B cell (primary cell): ENCODE measurements at regions not wholly inside any gene's neighbourhood (a gene's known extent, or its start where the extent isn't known, plus 50 kb on each side); places are given as distances from the start of the nearest gene placed in this dataset.

Source experiments
- ATAC-seq: fragments of 200-7000 bp; cut with Tn5 transposase; one replicate; pipeline ENCODE4 v1.10.0; 2021; ENCODE audit warnings: low read depth, mild to moderate bottlenecking, moderate number of reproducible peaks, moderate library complexity
- CTCF ChIA-PET: fragments of 350-600 bp; sonication (Branson Sonifier 250); formaldehyde crosslinking; loops from one replicate; lab custom pipeline; 2021; ENCODE audit warnings: antibody characterized with exemption, inconsistent platforms; lab: Charles Lee
- POLR2A ChIA-PET: fragments of 350-600 bp; sonication (Branson Sonifier 250); formaldehyde crosslinking; loops from one replicate; lab custom pipeline; 2021; ENCODE audit warnings: antibody characterized with exemption; lab: Charles Lee
- DNase-seq: peaks from one replicate; pipeline ENCODE4 v3.0.0; 2013
- H2AFZ ChIP-seq: 2 replicates; pipeline ENCODE4 v1.6.1; 2012; ENCODE audit warnings: mild to moderate bottlenecking, low read depth, low read length; ENCODE audit not compliant: insufficient read depth, poor library complexity, severe bottlenecking
- H3K27ac ChIP-seq, 2 donors: 1 replicate in 1 of 2; 2 replicates in 1 of 2; pipeline ENCODE4 v1.5.1; 2012 to 2013; ENCODE audit warnings: low read length in 2 of 2, mild to moderate bottlenecking in 2 of 2, moderate library complexity in 1 of 2
- H3K27me3 ChIP-seq, 4 experiments: fragments of 200-600 bp in 1 of 4; sonication (generic) in 1 of 4; replicated peaks in 1 of 4; 1 replicate in 2 of 4; 2 replicates in 2 of 4; pipeline versions ENCODE4 v1.6.1 to v1.7.0; 2013 to 2016; ENCODE audit warnings: low read length in 3 of 4, mild to moderate bottlenecking in 2 of 4, mixed read lengths in 1 of 4, moderate library complexity in 1 of 4; ENCODE audit not compliant: insufficient read depth in 4 of 4, control insufficient read depth in 3 of 4; ENCODE audit errors: control extremely low read depth in 1 of 4
- H3K36me3 ChIP-seq, 2 experiments: replicated peaks in 1 of 2; 1 replicate in 1 of 2; 2 replicates in 1 of 2; pipeline versions ENCODE4 v1.6.1 to v1.7.1; 2013; ENCODE audit warnings: low read length in 1 of 2; ENCODE audit not compliant: insufficient read depth in 2 of 2, control insufficient read depth in 1 of 2; ENCODE audit errors: control extremely low read depth in 1 of 2, extremely low read depth in 1 of 2
- H3K4me1 ChIP-seq, 2 donors: fragments of 200-600 bp in 1 of 2; sonication (generic) in 1 of 2; 1 replicate in 1 of 2; 2 replicates in 1 of 2; pipeline versions ENCODE4 v1.5.1 to v1.6.1; 2013 to 2017; ENCODE audit warnings: low read length in 2 of 2; ENCODE audit not compliant: control insufficient read depth in 2 of 2, insufficient read depth in 2 of 2
- H3K4me2 ChIP-seq: replicated peaks from 2 replicates; pipeline ENCODE3; 2012; ENCODE audit warnings: mild to moderate bottlenecking, low read depth, low read length; ENCODE audit not compliant: poor library complexity, severe bottlenecking
- H3K4me3 ChIP-seq, 5 experiments: fragments of 200-600 bp in 1 of 5; sonication (generic) in 1 of 5; 1 replicate in 3 of 5; 2 replicates in 2 of 5; pipeline versions ENCODE4 v1.5.1 to v1.7.0; 2011 to 2016; ENCODE audit warnings: low read length in 4 of 5, mild to moderate bottlenecking in 4 of 5, low read depth in 2 of 5, control low read depth in 1 of 5, moderate library complexity in 1 of 5; ENCODE audit not compliant: insufficient read depth in 1 of 5; ENCODE audit errors: control extremely low read depth in 1 of 5, extremely low read depth in 1 of 5
- H3K79me2 ChIP-seq: fragments of 200-600 bp; sonication (generic); one replicate; pipeline ENCODE4 v1.6.0; 2016; ENCODE audit warnings: low read length; ENCODE audit not compliant: control insufficient read depth, insufficient read depth
- H3K9ac ChIP-seq: fragments of 200-600 bp; sonication (generic); 2 replicates; pipeline ENCODE4 v1.6.1; 2017; ENCODE audit warnings: mild to moderate bottlenecking, low read length, moderate library complexity
- H3K9me3 ChIP-seq, 3 donors: one replicate each; pipeline versions ENCODE4 v1.6.1 to v1.7.1; 2013; ENCODE audit warnings: low read length in 2 of 3; ENCODE audit not compliant: control insufficient read depth in 2 of 3, insufficient read depth in 1 of 3; ENCODE audit errors: control extremely low read depth in 1 of 3
- H4K20me1 ChIP-seq: 2 replicates; pipeline ENCODE4 v1.6.0; 2012; ENCODE audit warnings: mild to moderate bottlenecking, low read length; ENCODE audit not compliant: insufficient read depth, control insufficient read depth, poor library complexity, severe bottlenecking
- H3K27ac Mint-ChIP-seq: one replicate; pipeline ENCODE4 v1.8.0; 2021; ENCODE audit warnings: mixed read lengths
- H3K27me3 Mint-ChIP-seq: one replicate; pipeline ENCODE4 v1.8.0; 2021; ENCODE audit warnings: mixed read lengths
- H3K4me1 Mint-ChIP-seq: one replicate; pipeline ENCODE4 v1.8.0; 2021; ENCODE audit warnings: mixed read lengths
- H3K4me3 Mint-ChIP-seq: one replicate; pipeline ENCODE4 v1.8.0; 2021; ENCODE audit warnings: mixed read lengths
- H3K9me3 Mint-ChIP-seq: one replicate; pipeline ENCODE4 v1.8.0; 2022; ENCODE audit warnings: mixed read lengths; ENCODE audit not compliant: insufficient read depth
- EZH2 ChIP-seq: IDR thresholded peaks from 2 replicates; pipeline ENCODE4 v1.6.1; 2012; ENCODE audit warnings: borderline replicate concordance, low read depth, mild to moderate bottlenecking, moderate library complexity, low read length; ENCODE audit not compliant: insufficient read depth, poor library complexity, severe bottlenecking
- WGBS: methylation state at CpG from one replicate; pipeline ENCODE4 v1.1.5; 2013; ENCODE audit warnings: missing lambda C conversion rate; ENCODE audit not compliant: insufficient coverage; 5-methylcytosine and 5-hydroxymethylcytosine counted together
- intact Hi-C: fragments of 100-400 bp; cut with micrococcal nuclease; formaldehyde crosslinking; loops from one replicate; pipeline ENCODE4 v1.10.0; 2022
- TF ChIP-seq, protein P1 (sequence below): fragments of 200-600 bp; IDR thresholded peaks from one replicate; pipeline ENCODE4 v1.8.0; 2022; ENCODE audit warnings: antibody characterized with exemption, mild to moderate bottlenecking

DNA sequence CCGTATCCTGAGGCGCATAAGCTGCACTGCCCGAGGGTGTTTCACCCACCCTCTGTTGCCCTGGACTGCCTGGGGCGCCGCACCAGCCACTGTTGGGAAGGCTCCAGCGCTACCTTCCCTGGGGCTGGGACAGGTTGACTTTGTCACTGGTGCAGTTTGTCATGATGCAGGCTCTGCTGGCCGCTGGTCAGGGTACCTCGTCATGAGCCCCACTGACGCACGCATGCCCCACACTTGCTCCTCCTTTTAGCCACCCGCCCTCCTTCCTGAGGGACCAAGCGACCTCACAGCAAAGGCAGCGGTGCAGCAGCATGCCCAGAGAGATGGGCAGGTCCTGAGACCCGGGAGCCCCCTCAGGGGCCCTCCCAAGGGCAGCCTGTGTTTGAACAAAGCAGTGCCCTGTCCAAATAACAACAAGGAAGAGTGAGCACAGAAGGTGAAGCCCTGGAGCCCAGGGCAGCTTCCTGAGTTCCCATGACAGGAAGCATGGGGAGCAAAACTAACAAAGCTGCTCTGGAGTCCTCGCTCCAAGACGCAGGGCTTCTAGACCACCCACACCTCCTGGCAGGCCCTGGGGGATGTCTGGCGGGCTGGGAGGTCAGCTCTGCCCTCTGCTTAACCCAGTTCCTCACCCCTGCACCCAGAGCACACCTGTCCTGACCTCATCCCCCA, 50.1 kb upstream of the SMOC2 start:
- Mint-ChIP-seq H3K27me3 (no peaks in the 10 kb centered on the region), H3K4me3 (no peak overlapping the region), H3K4me1 (no peaks in the 10 kb centered on the region), H3K9me3 (no peaks in the 10 kb centered on the region), H3K27ac (no peak overlapping the region)
- ATAC-seq (no peak), DNase-seq (no peak)
- intact Hi-C loops: no loop called here
- no peak overlapping the region for H3K4me2 ChIP-seq
- ChIA-PET CTCF (no interaction called here), POLR2A (no interaction called here)
- no peak overlapping the region for H3K9ac ChIP-seq
- H3K4me3 ChIP-seq: no peak overlapping the region
- H3K9me3 ChIP-seq: peaks cover 0 to 15% (median 0%) of the 10 kb centered on the region in 3 donors
- H3K79me2 ChIP-seq: no peaks in the 10 kb centered on the region
- H3K27me3 ChIP-seq: no peaks in the 10 kb centered on the region
- WGBS: 68% methylated on average over 17 of the region's 17 CpGs
- H4K20me1 ChIP-seq: no peaks in the 10 kb centered on the region
- H3K4me1 ChIP-seq: no peaks in the 10 kb centered on the region
- no peak overlapping the region for H3K27ac ChIP-seq
- no peak overlapping the region for H2AFZ ChIP-seq
- no peak for TF ChIP-seq EZH2
- TF ChIP-seq, protein P1, sequence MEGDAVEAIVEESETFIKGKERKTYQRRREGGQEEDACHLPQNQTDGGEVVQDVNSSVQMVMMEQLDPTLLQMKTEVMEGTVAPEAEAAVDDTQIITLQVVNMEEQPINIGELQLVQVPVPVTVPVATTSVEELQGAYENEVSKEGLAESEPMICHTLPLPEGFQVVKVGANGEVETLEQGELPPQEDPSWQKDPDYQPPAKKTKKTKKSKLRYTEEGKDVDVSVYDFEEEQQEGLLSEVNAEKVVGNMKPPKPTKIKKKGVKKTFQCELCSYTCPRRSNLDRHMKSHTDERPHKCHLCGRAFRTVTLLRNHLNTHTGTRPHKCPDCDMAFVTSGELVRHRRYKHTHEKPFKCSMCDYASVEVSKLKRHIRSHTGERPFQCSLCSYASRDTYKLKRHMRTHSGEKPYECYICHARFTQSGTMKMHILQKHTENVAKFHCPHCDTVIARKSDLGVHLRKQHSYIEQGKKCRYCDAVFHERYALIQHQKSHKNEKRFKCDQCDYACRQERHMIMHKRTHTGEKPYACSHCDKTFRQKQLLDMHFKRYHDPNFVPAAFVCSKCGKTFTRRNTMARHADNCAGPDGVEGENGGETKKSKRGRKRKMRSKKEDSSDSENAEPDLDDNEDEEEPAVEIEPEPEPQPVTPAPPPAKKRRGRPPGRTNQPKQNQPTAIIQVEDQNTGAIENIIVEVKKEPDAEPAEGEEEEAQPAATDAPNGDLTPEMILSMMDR: no peak
- no peaks in the 10 kb centered on the region for H3K36me3 ChIP-seq
